ENCODE measurements at regions not wholly inside any gene's neighbourhood (a gene's known extent, or its start where the extent isn't known, plus 50 kb on each side); places are given as distances from the start of the nearest gene placed in this dataset.

GRCh38 chr6:14454473-14454775 is 336.9 kb downstream of the CD83 start:
- DNase-seq (ENCODE audit: extremely low spot score, unreplicated experiment): no peak
- Mint-ChIP-seq H3K9me3 (ENCODE audit: unreplicated experiment) (no peaks in the 10 kb centered on the region), H3K27me3 (ENCODE audit: unreplicated experiment) (peaks cover 2% of the 10 kb centered on the region), H3K36me3 (ENCODE audit: unreplicated experiment) (no peaks in the 10 kb centered on the region), H3K27ac (ENCODE audit: unreplicated experiment) (no peak overlapping the region), H3K4me1 (ENCODE audit: unreplicated experiment) (peaks cover 6% of the 10 kb centered on the region), H3K4me3 (ENCODE audit: unreplicated experiment) (no peak overlapping the region)
- no peak for TF ChIP-seq CTCF (IDR thresholded peaks at IDR 0.05)

GRCh38 chr6:14455427-14455826 is 337.9 kb downstream of the CD83 start:
- Mint-ChIP-seq H3K27ac (ENCODE audit: unreplicated experiment) (no peak overlapping the region), H3K4me1 (ENCODE audit: unreplicated experiment) (peaks cover 6% of the 10 kb centered on the region)
- no peak for TF ChIP-seq CTCF (IDR thresholded peaks at IDR 0.05)

GRCh38 chr6:14455876-14456648 is 338.5 kb downstream of the CD83 start:
- H3K4me3 Mint-ChIP-seq (ENCODE audit: unreplicated experiment): no peak overlapping the region
- no peaks in the 10 kb centered on the region for H3K36me3 Mint-ChIP-seq (ENCODE audit: unreplicated experiment)
- no peak for DNase-seq (ENCODE audit: extremely low spot score, unreplicated experiment)
- no peak overlapping the region for H3K27ac Mint-ChIP-seq (ENCODE audit: unreplicated experiment)
- no peak for TF ChIP-seq CTCF (IDR thresholded peaks at IDR 0.05)
- no peaks in the 10 kb centered on the region for H3K9me3 Mint-ChIP-seq (ENCODE audit: unreplicated experiment)
- H3K4me1 Mint-ChIP-seq (ENCODE audit: unreplicated experiment): peaks cover 6% of the 10 kb centered on the region
- H3K27me3 Mint-ChIP-seq (ENCODE audit: unreplicated experiment): no peaks in the 10 kb centered on the region

More at GRCh38 chr6:14455427-14455826, 337.9 kb downstream of the CD83 start:
- Mint-ChIP-seq H3K27me3 (ENCODE audit: unreplicated experiment) (no peaks in the 10 kb centered on the region), H3K9me3 (ENCODE audit: unreplicated experiment) (no peaks in the 10 kb centered on the region), H3K36me3 (ENCODE audit: unreplicated experiment) (no peaks in the 10 kb centered on the region), H3K4me3 (ENCODE audit: unreplicated experiment) (no peak overlapping the region)
- no peak for DNase-seq (ENCODE audit: extremely low spot score, unreplicated experiment)

GRCh38 chr6:14456941-14457340 is 339.4 kb downstream of the CD83 start:
- Mint-ChIP-seq H3K4me1 (ENCODE audit: unreplicated experiment) (peaks cover 6% of the 10 kb centered on the region), H3K27me3 (ENCODE audit: unreplicated experiment) (no peaks in the 10 kb centered on the region), H3K4me3 (ENCODE audit: unreplicated experiment) (no peak overlapping the region), H3K27ac (ENCODE audit: unreplicated experiment) (no peak overlapping the region), H3K36me3 (ENCODE audit: unreplicated experiment) (no peaks in the 10 kb centered on the region), H3K9me3 (ENCODE audit: unreplicated experiment) (no peaks in the 10 kb centered on the region)
- no peak for TF ChIP-seq CTCF (IDR thresholded peaks at IDR 0.05)
- no peak for DNase-seq (ENCODE audit: extremely low spot score, unreplicated experiment)

GRCh38 chr6:14458669-14459266 is 341.2 kb downstream of the CD83 start:
- no peak for TF ChIP-seq CTCF (IDR thresholded peaks at IDR 0.05)
- DNase-seq (ENCODE audit: extremely low spot score, unreplicated experiment): no peak
- Mint-ChIP-seq H3K4me1 (ENCODE audit: unreplicated experiment) (peaks cover 6% of the 10 kb centered on the region), H3K4me3 (ENCODE audit: unreplicated experiment) (no peak overlapping the region), H3K27ac (ENCODE audit: unreplicated experiment) (no peak overlapping the region), H3K27me3 (ENCODE audit: unreplicated experiment) (peaks cover 6% of the 10 kb centered on the region), H3K36me3 (ENCODE audit: unreplicated experiment) (no peaks in the 10 kb centered on the region), H3K9me3 (ENCODE audit: unreplicated experiment) (no peaks in the 10 kb centered on the region)

All from osteocyte (in vitro differentiated cells).